ENCODE measurements at regions not wholly inside any gene's neighbourhood (a gene's known extent, or its start where the extent isn't known, plus 50 kb on each side); places are given as distances from the start of the nearest gene placed in this dataset.

GRCh38 chr1:100626397-100626796 lies 88.5 kb downstream of the GPR88 start (continued):
- no peak for TF ChIP-seq CHD7 (IDR thresholded peaks at IDR 0.05; ENCODE audit: insufficient replicate concordance, low read length)
- no peak for TF ChIP-seq KDM4A (IDR thresholded peaks at IDR 0.05; ENCODE audit: low read depth, low read length, severe bottlenecking)
- no peak for TF ChIP-seq TAF1 (IDR thresholded peaks at IDR 0.05; ENCODE audit: low read depth, low read length)
- TF ChIP-seq POU5F1 (IDR thresholded peaks at IDR 0.05; ENCODE audit: low read depth, low read length) = no peak
- TF ChIP-seq FOSL1 (IDR thresholded peaks at IDR 0.05; ENCODE audit: insufficient read depth, low read depth, low read length) = no peak
- no peak for TF ChIP-seq CREB1 (IDR thresholded peaks at IDR 0.05)
- TF ChIP-seq SIX5 (IDR thresholded peaks at IDR 0.05; ENCODE audit: low read depth, low read length) = no peak
- no peak for TF ChIP-seq RFX5 (IDR thresholded peaks at IDR 0.05; ENCODE audit: borderline replicate concordance, low read depth, low read length)
- TF ChIP-seq CBX5 (IDR thresholded peaks at IDR 0.05; ENCODE audit: low read depth, low read length) = no peak
- no peak for TF ChIP-seq SRF (IDR thresholded peaks at IDR 0.05; ENCODE audit: low read depth, low read length)

Data from H1 (cell line).